GM12891 (cell line): ENCODE measurements at regions not wholly inside any gene's neighbourhood (a gene's known extent, or its start where the extent isn't known, plus 50 kb on each side); places are given as distances from the start of the nearest gene placed in this dataset.
"Not testable (repeated sequence)": the region's sequence is repeated elsewhere in the genome, so short reads cannot be mapped to it uniquely, and the experiment has no call there.

Experiments
- POLR2AphosphoS5 ChIP-seq: IDR thresholded peaks from 2 replicates; pipeline ENCODE4 v1.6.1; 2011; ENCODE audit warnings: low read depth, low read length, control low read depth
- TAF1 ChIP-seq: IDR thresholded peaks from 2 replicates; pipeline ENCODE4 v1.6.1; 2011; ENCODE audit warnings: low read depth, low read length, control low read depth

DNA sequence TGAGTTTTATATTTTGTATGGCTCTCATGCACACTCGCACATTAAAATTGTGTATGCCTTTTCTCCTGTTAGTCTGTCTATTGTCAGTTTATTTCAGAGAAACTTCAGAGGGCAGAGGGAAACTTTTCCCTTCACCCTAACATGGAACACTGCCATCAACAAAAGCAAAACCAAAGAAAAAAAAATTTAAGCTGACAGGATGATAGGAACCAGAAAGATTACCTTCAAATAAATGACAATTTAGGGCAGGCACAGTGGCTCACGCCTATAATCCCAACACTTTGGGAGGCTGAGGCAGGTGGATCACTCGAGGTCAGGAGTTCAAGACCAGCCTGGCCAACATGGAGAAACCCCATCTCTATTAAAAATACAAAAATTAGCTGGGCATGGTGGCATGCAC is 268.3 kb downstream of the TLE1 start:
- TF ChIP-seq POLR2AphosphoS5, TAF1: not testable (repeated sequence)
